ENCODE measurements at regions not wholly inside any gene's neighbourhood (a gene's known extent, or its start where the extent isn't known, plus 50 kb on each side); places are given as distances from the start of the nearest gene placed in this dataset.
"Not testable (repeated sequence)": the region's sequence is repeated elsewhere in the genome, so short reads cannot be mapped to it uniquely, and the experiment has no call there.

GRCh38 chr16:24624102-24624501 lies 84.7 kb downstream of the RBBP6 start:
- DNase-seq (ENCODE audit: low read depth): no peak

DNA sequence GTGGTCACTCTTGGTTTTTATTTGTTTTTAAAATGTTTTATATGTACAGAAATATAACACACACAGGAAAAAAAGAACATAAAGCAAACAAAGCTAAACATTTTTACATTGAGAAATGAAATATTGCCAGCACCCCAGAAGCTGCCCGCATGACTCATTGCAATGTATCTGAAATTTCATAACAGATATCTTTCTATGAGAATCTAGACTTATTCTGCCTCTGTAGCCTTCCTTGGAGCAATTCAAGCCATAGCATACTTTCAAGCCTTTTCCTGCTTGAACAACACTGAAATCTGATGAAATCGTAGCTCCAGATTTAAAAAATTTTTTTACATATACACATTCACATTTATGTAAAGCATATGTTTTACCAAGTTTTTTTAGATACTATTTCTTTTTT lies 86.9 kb downstream of the RBBP6 start:
- DNase-seq (ENCODE audit: low read depth): no peak

GRCh38 chr16:24634919-24635318 lies 94.5 kb upstream of the TNRC6A start:
- no peak for DNase-seq (ENCODE audit: low read depth)

DNA sequence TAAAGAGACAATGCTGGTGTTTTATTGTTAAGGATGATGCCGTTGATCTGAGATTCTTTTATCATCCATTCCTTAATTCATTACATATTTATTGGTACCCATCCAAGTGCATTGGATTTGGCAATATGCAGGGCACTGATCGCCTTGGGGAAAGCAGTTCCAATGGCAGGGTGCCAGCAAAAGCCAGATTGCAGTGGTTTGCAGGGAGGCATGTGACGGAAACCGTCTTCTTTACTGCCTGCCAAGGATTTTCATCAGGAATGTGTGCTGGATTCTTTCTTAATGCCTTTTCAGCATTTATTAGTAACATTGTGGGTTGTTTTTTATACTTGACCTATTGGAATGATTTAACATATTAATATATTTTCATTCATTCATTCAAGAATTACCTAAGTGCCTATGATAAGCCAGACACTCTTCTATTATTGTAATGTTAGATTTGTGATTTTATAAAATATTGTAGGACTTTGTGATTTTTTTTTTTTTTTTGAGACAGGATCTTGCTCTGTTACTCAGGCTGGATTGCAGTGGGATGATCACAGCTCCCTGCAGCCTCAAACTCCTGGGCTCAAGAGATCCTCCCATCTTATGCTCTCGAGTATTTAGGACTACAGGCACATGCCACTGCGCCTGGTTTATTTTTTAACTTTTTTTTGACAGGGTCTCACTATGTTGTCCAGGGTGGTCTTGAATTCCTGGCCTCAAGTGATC lies 93.4 kb upstream of the TNRC6A start:
- no peak for DNase-seq (ENCODE audit: low read depth)

- no peak for DNase-seq (ENCODE audit: low read depth)
Measured at GRCh38 chr16:24639769-24640168, 89.7 kb upstream of the TNRC6A start.

GRCh38 chr16:24643489-24643888 lies 86.0 kb upstream of the TNRC6A start:
- no peak for DNase-seq (ENCODE audit: low read depth)

- DNase-seq (ENCODE audit: low read depth): no peak
Measured at GRCh38 chr16:24645739-24646645, 83.5 kb upstream of the TNRC6A start.

DNA sequence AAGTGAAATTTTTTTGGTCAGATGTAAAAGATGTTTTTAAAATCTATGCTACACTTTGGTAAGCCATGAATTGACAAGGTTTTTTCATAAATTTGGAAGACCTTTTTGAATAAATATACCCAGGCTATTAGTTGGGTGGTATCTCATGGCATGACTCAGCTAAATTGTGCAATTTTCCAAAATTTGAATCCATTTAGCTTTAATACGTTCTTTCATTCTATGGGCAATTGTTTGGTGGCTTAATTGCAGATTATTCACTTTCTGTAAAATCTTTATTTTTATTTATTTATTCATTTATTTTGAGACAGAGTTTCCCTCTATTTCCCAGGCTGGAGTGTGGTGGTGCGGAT lies 82.8 kb upstream of the TNRC6A start:
- no peak for DNase-seq (ENCODE audit: low read depth)

- no peak for DNase-seq (ENCODE audit: low read depth)
Measured at GRCh38 chr16:24652209-24652712, 77.2 kb upstream of the TNRC6A start.

GRCh38 chr16:24652803-24653202 lies 76.6 kb upstream of the TNRC6A start:
- no peak for DNase-seq (ENCODE audit: low read depth)

GRCh38 chr16:24653725-24654124 lies 75.7 kb upstream of the TNRC6A start:
- DNase-seq (ENCODE audit: low read depth): no peak

DNA sequence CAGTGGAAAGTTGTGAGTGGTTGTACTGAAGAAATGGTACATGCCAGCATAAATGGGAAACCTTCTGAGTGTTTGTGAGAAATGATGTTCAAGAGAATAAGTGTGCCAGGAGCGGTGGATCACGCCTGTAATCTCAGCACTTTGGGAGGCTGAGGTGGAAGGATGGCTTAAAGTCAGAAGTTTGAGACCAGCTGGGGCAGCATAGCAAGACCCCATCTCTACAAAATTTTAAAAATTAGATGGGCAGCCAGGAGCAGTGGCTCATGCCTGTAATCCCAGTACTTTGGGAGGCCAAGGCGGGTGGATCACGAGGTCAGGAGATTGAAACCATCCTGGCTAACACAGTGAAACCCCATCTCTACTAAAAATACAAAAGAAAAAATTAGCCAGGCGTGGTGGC lies 63.5 kb upstream of the TNRC6A start:
- not testable (repeated sequence) for DNase-seq (ENCODE audit: low read depth)

- no peak for DNase-seq (ENCODE audit: low read depth)
Measured at GRCh38 chr16:24667244-24667764, 62.1 kb upstream of the TNRC6A start.

DNA sequence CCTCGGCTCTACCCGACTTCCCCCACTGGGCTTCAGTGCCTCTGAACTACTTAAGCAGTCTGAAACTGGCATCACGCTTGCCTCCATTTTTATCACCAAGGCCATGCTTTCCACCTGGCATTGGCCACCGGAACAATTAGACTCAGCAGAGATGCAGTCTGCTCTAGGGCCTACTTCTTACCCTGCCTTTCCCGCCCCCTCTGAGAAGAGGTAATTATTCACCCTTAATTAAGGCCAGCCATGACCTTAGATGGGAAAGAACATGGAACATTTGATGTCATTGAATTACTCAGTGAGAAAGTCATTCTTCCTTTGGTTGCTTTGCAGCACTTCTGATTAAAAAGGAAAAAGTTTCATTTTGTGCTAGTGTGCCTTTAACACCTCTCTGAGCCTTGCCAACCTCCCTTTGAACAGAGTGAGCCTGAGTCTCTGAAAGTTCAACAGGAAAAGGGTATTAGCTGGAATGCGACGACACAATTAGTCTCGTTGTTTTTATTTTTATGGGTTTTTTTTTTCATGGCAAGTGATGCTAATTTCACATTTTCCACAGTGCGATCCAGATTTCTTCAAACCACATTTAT lies 60.9 kb upstream of the TNRC6A start:
- DNase-seq (ENCODE audit: low read depth): peak; percentile 48

GRCh38 chr16:24670623-24671454 lies 58.6 kb upstream of the TNRC6A start:
- no peak for DNase-seq (ENCODE audit: low read depth)

- DNase-seq (ENCODE audit: low read depth): no peak
Measured at GRCh38 chr16:24671455-24671954, 57.9 kb upstream of the TNRC6A start.

DNA sequence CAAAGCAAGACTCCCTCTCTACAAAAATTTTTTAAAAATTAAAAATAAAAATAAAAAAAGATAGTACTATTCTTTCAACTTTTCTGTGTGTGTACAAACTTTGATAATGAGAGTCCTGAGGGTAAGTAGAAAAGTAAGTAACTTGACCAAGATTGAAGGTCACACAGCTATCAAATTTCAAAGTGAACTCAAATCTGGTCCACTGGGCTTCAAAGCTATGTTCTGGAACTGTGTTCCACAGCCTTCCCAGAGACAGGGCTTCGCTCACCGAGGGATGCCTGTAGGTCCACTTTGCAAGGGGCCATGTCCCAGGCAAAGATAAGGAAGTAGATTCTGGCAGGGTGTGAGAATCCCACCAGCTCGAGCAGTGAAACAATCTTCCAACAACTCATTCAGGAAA lies 56.3 kb upstream of the TNRC6A start:
- DNase-seq (ENCODE audit: low read depth): no peak

GRCh38 chr16:24674877-24675276 lies 54.6 kb upstream of the TNRC6A start:
- DNase-seq (ENCODE audit: low read depth): no peak

GRCh38 chr16:24677388-24677787 lies 52.1 kb upstream of the TNRC6A start:
- no peak for DNase-seq (ENCODE audit: low read depth)

All from activated T-cell treated with anti-CD3 and anti-CD28 coated beads for 48 hours (primary cell).